HepG2 (cell line): ENCODE measurements at regions not wholly inside any gene's neighbourhood (a gene's known extent, or its start where the extent isn't known, plus 50 kb on each side); places are given as distances from the start of the nearest gene placed in this dataset.
A peak's percentile ranks its signal among the peaks of the same experiment; 100 is the strongest.

ENCODE experiments used
- GTF3A ChIP-seq: sonication (generic); formaldehyde crosslinking; conservative IDR thresholded peaks from 2 replicates; pipeline ENCODE4 v1.4.0; 2020; ENCODE audit warnings: mild to moderate bottlenecking, missing genetic modification reagents
- HMGXB3 ChIP-seq: sonication (generic); formaldehyde crosslinking; IDR thresholded peaks from 2 replicates; pipeline ENCODE4 v1.4.0; 2020; ENCODE audit warnings: missing genetic modification reagents, borderline replicate concordance
- NAIF1 ChIP-seq: sonication (generic); formaldehyde crosslinking; IDR thresholded peaks from 2 replicates; pipeline ENCODE4 v1.5.0; 2020; ENCODE audit warnings: mild to moderate bottlenecking, missing genetic modification reagents, borderline replicate concordance
- NFE2L2 ChIP-seq: fragments of 150-350 bp; IDR thresholded peaks from 2 replicates; pipeline ENCODE4 v1.6.1; 2014; ENCODE audit warnings: low read length
- USF2 ChIP-seq, 2 experiments: sonication (generic) in 1 of 2; formaldehyde crosslinking in 1 of 2; IDR thresholded peaks; 2 replicates each; pipeline versions ENCODE4 v1.5.1 to v1.6.1; 2011 to 2020; ENCODE audit warnings: borderline replicate concordance in 1 of 2, low read depth in 1 of 2, low read length in 1 of 2, mild to moderate bottlenecking in 1 of 2, missing genetic modification reagents in 1 of 2, moderate library complexity in 1 of 2
- ZNF629 ChIP-seq: sonication (generic); formaldehyde crosslinking; conservative IDR thresholded peaks from 2 replicates; pipeline ENCODE4 v1.5.0; 2020; ENCODE audit warnings: missing genetic modification reagents
- TF ChIP-seq, protein P1 (sequence below): sonication (generic); formaldehyde crosslinking; IDR thresholded peaks from 2 replicates; pipeline ENCODE4 v1.4.0; 2020; ENCODE audit warnings: missing genetic modification reagents, borderline replicate concordance
- TF ChIP-seq, protein P2 (sequence below): sonication (generic); formaldehyde crosslinking; conservative IDR thresholded peaks from 2 replicates; pipeline ENCODE4 v1.4.0; 2020; ENCODE audit warnings: missing genetic modification reagents

GRCh38 chr2:203656522-203657287 is 49.7 kb upstream of the CD28 start (continued):
- 0 out of 2 replicates have a peak, but pooled peaks have one; percentile 59 for TF ChIP-seq GTF3A (CRISPR knock-in tag)
- TF ChIP-seq, protein P1, sequence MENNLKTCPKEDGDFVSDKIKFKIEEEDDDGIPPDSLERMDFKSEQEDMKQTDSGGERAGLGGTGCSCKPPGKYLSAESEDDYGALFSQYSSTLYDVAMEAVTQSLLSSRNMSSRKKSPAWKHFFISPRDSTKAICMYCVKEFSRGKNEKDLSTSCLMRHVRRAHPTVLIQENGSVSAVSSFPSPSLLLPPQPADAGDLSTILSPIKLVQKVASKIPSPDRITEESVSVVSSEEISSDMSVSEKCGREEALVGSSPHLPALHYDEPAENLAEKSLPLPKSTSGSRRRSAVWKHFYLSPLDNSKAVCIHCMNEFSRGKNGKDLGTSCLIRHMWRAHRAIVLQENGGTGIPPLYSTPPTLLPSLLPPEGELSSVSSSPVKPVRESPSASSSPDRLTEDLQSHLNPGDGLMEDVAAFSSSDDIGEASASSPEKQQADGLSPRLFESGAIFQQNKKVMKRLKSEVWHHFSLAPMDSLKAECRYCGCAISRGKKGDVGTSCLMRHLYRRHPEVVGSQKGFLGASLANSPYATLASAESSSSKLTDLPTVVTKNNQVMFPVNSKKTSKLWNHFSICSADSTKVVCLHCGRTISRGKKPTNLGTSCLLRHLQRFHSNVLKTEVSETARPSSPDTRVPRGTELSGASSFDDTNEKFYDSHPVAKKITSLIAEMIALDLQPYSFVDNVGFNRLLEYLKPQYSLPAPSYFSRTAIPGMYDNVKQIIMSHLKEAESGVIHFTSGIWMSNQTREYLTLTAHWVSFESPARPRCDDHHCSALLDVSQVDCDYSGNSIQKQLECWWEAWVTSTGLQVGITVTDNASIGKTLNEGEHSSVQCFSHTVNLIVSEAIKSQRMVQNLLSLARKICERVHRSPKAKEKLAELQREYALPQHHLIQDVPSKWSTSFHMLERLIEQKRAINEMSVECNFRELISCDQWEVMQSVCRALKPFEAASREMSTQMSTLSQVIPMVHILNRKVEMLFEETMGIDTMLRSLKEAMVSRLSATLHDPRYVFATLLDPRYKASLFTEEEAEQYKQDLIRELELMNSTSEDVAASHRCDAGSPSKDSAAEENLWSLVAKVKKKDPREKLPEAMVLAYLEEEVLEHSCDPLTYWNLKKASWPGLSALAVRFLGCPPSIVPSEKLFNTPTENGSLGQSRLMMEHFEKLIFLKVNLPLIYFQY (CRISPR knock-in tag), result 0 out of 2 replicates have a peak, but pooled peaks have one; percentile 17
- no peak for TF ChIP-seq NAIF1 (CRISPR knock-in tag)
- TF ChIP-seq ZNF629 (CRISPR knock-in tag), result peak; percentile 41; the same call in 1 of the 2 replicates
- no peak for TF ChIP-seq USF2 (IDR thresholded peaks at IDR 0.05; ENCODE audit: low read depth, low read length)
- no peak; the same call in 1 of the 2 replicates for TF ChIP-seq USF2 (CRISPR knock-in tag; IDR thresholded peaks at IDR 0.05; ENCODE audit: borderline replicate concordance)
- peak; percentile 12; the same call in 1 of the 2 replicates for TF ChIP-seq NFE2L2
- no peak for TF ChIP-seq HMGXB3
- TF ChIP-seq, protein P2, sequence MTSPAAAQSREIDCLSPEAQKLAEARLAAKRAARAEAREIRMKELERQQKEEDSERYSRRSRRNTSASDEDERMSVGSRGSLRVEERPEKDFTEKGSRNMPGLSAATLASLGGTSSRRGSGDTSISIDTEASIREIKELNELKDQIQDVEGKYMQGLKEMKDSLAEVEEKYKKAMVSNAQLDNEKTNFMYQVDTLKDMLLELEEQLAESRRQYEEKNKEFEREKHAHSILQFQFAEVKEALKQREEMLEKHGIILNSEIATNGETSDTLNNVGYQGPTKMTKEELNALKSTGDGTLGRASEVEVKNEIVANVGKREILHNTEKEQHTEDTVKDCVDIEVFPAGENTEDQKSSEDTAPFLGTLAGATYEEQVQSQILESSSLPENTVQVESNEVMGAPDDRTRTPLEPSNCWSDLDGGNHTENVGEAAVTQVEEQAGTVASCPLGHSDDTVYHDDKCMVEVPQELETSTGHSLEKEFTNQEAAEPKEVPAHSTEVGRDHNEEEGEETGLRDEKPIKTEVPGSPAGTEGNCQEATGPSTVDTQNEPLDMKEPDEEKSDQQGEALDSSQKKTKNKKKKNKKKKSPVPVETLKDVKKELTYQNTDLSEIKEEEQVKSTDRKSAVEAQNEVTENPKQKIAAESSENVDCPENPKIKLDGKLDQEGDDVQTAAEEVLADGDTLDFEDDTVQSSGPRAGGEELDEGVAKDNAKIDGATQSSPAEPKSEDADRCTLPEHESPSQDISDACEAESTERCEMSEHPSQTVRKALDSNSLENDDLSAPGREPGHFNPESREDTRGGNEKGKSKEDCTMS (CRISPR knock-in tag), result no peak
